Heart left ventricle (tissue), 16 donors: ENCODE measurements at regions not wholly inside any gene's neighbourhood (a gene's known extent, or its start where the extent isn't known, plus 50 kb on each side); places are given as distances from the start of the nearest gene placed in this dataset.

ENCODE experiments used
- ATAC-seq, 4 donors: fragments of 200-7000 bp; cut with Tn5 transposase; one replicate each; pipeline ENCODE4 v1.9.1; 2020 to 2022; ENCODE audit warnings: moderate library complexity in 4 of 4, mild to moderate bottlenecking in 3 of 4, moderate number of reproducible peaks in 1 of 4
- DNase-seq, 5 donors: peaks; one replicate each; pipeline ENCODE4 v3.0.0-alpha.2; 2020
- H3K27ac ChIP-seq, 12 donors: fragments of 200-600 bp; sonication (generic) in 4 of 12; one replicate each; pipeline versions ENCODE4 v1.5.0 to v1.8.0; 2016 to 2022; ENCODE audit warnings: mild to moderate bottlenecking in 2 of 12
- H3K27me3 ChIP-seq, 9 donors: fragments of 200-600 bp; sonication (generic) in 2 of 9; one replicate each; pipeline versions ENCODE4 v1.5.1 to v1.8.0; 2016 to 2022; ENCODE audit warnings: mild to moderate bottlenecking in 3 of 9
- H3K36me3 ChIP-seq, 9 donors: fragments of 200-600 bp; sonication (generic) in 2 of 9; one replicate each; pipeline versions ENCODE4 v1.5.0 to v1.8.0; 2018 to 2022; ENCODE audit warnings: mild to moderate bottlenecking in 2 of 9
- H3K4me1 ChIP-seq, 12 donors: fragments of 200-600 bp; sonication (generic) in 4 of 12; one replicate each; pipeline versions ENCODE4 v1.5.0 to v1.8.0; 2016 to 2022; ENCODE audit warnings: mild to moderate bottlenecking in 3 of 12
- H3K4me3 ChIP-seq, 12 donors: fragments of 200-600 bp; sonication (generic) in 4 of 12; one replicate each; pipeline versions ENCODE4 v1.5.0 to v1.8.0; 2017 to 2022; ENCODE audit warnings: mild to moderate bottlenecking in 9 of 12, moderate library complexity in 4 of 12
- H3K9me3 ChIP-seq, 12 donors: fragments of 200-600 bp; sonication (generic) in 4 of 12; one replicate each; pipeline versions ENCODE4 v1.5.0 to v1.8.0; 2016 to 2022; ENCODE audit warnings: mild to moderate bottlenecking in 1 of 12
- POLR2A ChIP-seq, 2 donors: fragments of 450-650 bp; IDR thresholded peaks; one replicate each; pipeline ENCODE4 v1.6.1; 2017; ENCODE audit warnings: antibody characterized with exemption in 2 of 2, mild to moderate bottlenecking in 2 of 2, moderate library complexity in 2 of 2
- WGBS, 4 donors: extraction: QIAGEN DNeasy Blood & Tissue Kit in 2 of 4; methylation state at CpG; one replicate each; pipeline versions ENCODE4 v1.1.5 to v1.1.7; 2013 to 2018; 5-methylcytosine and 5-hydroxymethylcytosine counted together
- intact Hi-C, 10 donors: fragments of 100-400 bp; cut with DNase I; formaldehyde crosslinking; loops; one replicate each; pipeline versions ENCODE4 v1.11.1 to v1.14.2; 2022
- TF ChIP-seq, protein P1 (sequence below), 12 donors: fragments of 200-600 bp; sonication (generic) in 4 of 12; IDR thresholded peaks; one replicate each; pipeline versions ENCODE4 v1.5.0 to v1.8.0; 2018 to 2022; ENCODE audit warnings: antibody characterized with exemption in 12 of 12, mild to moderate bottlenecking in 5 of 12
- donor health status: ischemic (EF 13 %, LVEDD 7.1; RV severe dilation, severe dysfunction).
- donor health status: healthy with polysubstance abuse.
- donor health status: DM: no; HTN: yes; CAD: no.
- donor health status: DM: no; HTN: no; CAD: no.
- donor health status: ischemic (EF 25% LVEDD 6.9; RV normal size, moderate dysfunction).
- donor health status: ischemic (EF 25% LVEDD 5.7; RV mildly dilated, moderate dysfunction).
- donor health status: healthy.
- donor health status: DM: yes; HTN: yes; CAD: no.
- donor health status: ischemic (EF 35%, LVEDD 5.7; RV mildly dilated, moderate dysfunction).
- donor health status: nonischemic (EF 11% LVEDD 7.7; RV severe dilation, severe dysfunction).
- donor health status: DM: yes; HTN: yes; CAD: no.
- donor health status: PGD.
- donor health status: ischemic (EF 29% LVEDD 5.4; RV normal size, mild dysfunction).
- donor health status: nonischemic (EF 23%, LVEDD 6.1; RV moderate dilation, normal function).

DNA sequence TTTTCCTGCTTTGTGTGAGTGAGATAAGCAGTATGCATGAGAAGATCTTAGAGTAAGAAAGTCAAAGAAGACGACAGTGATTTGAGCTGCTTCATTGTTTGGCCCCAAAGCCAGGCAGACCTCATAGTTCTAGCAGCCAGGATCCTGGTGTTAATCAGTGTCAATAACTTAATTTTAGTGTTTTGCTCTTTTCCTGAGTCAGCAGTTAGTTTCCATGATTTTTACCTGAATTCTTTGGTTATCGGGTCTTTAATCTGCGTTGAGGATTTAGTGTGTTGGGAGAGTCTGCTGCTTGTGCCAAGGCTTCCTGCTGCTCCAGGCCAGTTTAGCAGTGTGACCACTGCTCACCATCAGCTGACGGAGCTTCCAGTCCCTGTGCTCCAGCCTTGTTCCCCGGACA lies 241.6 kb upstream of the SOX5 start:
- no peaks in the 10 kb centered on the region for H3K27me3 ChIP-seq
- no peak for ATAC-seq
- DNase-seq, result no peak
- no peak overlapping the region for H3K4me3 ChIP-seq
- H3K27ac ChIP-seq, result no peak overlapping the region
- WGBS, 4 donors, result 82 to 91% (median 88%) methylated on average over 5 of the region's 5 CpGs
- intact Hi-C loops, result no loop called here
- no peaks in the 10 kb centered on the region for H3K36me3 ChIP-seq
- no peaks in the 10 kb centered on the region for H3K9me3 ChIP-seq
- TF ChIP-seq POLR2A (IDR thresholded peaks at IDR 0.05), result no peak
- TF ChIP-seq, protein P1, sequence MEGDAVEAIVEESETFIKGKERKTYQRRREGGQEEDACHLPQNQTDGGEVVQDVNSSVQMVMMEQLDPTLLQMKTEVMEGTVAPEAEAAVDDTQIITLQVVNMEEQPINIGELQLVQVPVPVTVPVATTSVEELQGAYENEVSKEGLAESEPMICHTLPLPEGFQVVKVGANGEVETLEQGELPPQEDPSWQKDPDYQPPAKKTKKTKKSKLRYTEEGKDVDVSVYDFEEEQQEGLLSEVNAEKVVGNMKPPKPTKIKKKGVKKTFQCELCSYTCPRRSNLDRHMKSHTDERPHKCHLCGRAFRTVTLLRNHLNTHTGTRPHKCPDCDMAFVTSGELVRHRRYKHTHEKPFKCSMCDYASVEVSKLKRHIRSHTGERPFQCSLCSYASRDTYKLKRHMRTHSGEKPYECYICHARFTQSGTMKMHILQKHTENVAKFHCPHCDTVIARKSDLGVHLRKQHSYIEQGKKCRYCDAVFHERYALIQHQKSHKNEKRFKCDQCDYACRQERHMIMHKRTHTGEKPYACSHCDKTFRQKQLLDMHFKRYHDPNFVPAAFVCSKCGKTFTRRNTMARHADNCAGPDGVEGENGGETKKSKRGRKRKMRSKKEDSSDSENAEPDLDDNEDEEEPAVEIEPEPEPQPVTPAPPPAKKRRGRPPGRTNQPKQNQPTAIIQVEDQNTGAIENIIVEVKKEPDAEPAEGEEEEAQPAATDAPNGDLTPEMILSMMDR (IDR thresholded peaks at IDR 0.05), result no peak
- H3K4me1 ChIP-seq, result no peaks in the 10 kb centered on the region

DNA sequence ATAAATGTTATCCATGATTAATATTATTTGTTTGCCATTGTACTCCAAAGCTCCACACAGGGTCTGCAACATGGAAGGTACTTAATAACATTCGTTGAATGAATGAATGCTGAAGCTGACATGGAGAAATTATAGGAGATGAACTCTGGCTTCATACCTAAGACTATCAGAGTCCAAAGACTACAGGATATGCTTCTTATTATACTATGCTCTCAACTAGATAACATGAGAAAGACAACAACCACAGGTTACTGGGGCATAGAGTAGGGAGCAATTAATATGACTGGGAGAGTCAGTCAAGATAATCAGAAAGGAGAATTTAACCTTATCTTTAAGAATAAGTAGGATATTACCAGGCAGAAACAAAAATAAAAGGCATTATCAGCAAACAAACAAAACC lies 236.3 kb upstream of the SOX5 start:
- 91 to 93% (median 93%) methylated on average over 1 of the region's 1 CpG for WGBS, 4 donors
- TF ChIP-seq, protein P1 (IDR thresholded peaks at IDR 0.05), result no peak
- no peak for TF ChIP-seq POLR2A (IDR thresholded peaks at IDR 0.05)
- ATAC-seq, result no peak

DNA sequence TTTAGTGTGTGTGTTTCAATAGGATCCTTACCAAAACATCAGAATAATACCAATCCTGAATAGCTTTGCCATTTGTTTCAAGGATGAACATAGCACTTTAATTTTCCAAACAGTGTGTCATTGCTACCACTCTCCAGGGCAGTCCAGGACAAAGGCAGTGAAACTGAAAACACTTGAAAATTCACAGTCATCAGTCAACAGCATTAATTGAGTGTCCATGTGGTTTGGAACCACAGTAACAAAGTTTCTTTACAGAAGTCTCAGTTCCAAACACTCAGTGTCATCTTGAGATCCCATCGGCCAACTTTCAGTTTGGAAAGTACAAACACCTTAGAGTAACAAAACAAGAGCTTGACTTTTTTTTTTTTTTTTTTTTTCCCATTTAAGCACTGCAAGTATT lies 228.4 kb upstream of the SOX5 start:
- Histone ChIP-seq H3K4me3 (no peak overlapping the region), H3K27ac (no peak overlapping the region), H3K27me3 (no peaks in the 10 kb centered on the region), H3K4me1 (peaks cover 0 to 5% (median 0%) of the 10 kb centered on the region in 12 donors), H3K9me3 (no peaks in the 10 kb centered on the region), H3K36me3 (no peaks in the 10 kb centered on the region)
- intact Hi-C loops, result no loop called here
- ATAC-seq (no peak), DNase-seq (no peak)
- WGBS, 4 donors, result 84 to 93% (median 91%) methylated on average over 1 of the region's 1 CpG
- no peak for TF ChIP-seq POLR2A (IDR thresholded peaks at IDR 0.05)
- TF ChIP-seq, protein P1 (IDR thresholded peaks at IDR 0.05), result no peak

More for the DNA sequence above, 236.3 kb upstream of the SOX5 start:
- H3K27ac ChIP-seq, result no peak overlapping the region
- H3K27me3 ChIP-seq, result no peaks in the 10 kb centered on the region
- intact Hi-C loops, result no loop called here
- no peaks in the 10 kb centered on the region for H3K36me3 ChIP-seq
- H3K9me3 ChIP-seq, result no peaks in the 10 kb centered on the region
- no peaks in the 10 kb centered on the region for H3K4me1 ChIP-seq
- no peak overlapping the region for H3K4me3 ChIP-seq
- no peak for DNase-seq

DNA sequence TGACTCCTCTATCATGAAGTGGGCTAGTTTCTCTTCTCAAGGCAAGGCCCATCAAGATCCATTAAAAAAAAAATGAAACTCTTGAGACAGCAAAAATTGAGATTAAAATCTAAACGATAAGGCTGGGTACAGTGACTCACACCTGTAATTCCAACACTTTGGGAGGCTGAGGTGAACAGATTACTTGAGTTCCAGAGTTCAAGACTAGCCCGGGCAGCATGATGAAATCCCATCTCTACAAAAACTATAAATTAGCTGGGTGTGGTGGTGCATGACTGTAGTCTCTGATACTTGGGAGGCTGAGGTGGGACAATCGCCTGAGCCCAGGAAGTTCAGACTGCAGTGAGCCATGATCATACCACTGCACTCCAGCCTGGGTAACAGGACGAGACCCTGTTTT lies 226.5 kb upstream of the SOX5 start:
- H3K4me1 ChIP-seq, result peaks cover 0 to 5% (median 0%) of the 10 kb centered on the region in 12 donors
- DNase-seq, result no peak
- whole genome bisulfite sequencing, 4 donors, result 79 to 88% (median 81%) methylated on average over 4 of the region's 4 CpGs
- no peak for TF ChIP-seq POLR2A (IDR thresholded peaks at IDR 0.05)
- TF ChIP-seq, protein P1 (IDR thresholded peaks at IDR 0.05), result no peak
- H3K36me3 ChIP-seq, result no peaks in the 10 kb centered on the region
- H3K4me3 ChIP-seq, result no peak overlapping the region
- no peak overlapping the region for H3K27ac ChIP-seq
- ATAC-seq, result no peak
- intact Hi-C loops, result loop anchor here in 1 of 10 donors (2.0 kb wide), 1 partner anchor 55 kb away; no protein-coding TSS in a partner anchor
- H3K9me3 ChIP-seq, result no peaks in the 10 kb centered on the region
- H3K27me3 ChIP-seq, result no peaks in the 10 kb centered on the region
